Fibroblast of skin of left biceps (primary cell): ENCODE measurements at regions not wholly inside any gene's neighbourhood (a gene's known extent, or its start where the extent isn't known, plus 50 kb on each side); places are given as distances from the start of the nearest gene placed in this dataset.
"Not testable (repeated sequence)": the region's sequence is repeated elsewhere in the genome, so short reads cannot be mapped to it uniquely, and the experiment has no call there.

Source experiments
- DNase-seq, 2 experiments: peaks; one replicate each; pipeline ENCODE4 v3.0.0-alpha.2; 2013; ENCODE audit warnings: low read depth in 2 of 2

DNA sequence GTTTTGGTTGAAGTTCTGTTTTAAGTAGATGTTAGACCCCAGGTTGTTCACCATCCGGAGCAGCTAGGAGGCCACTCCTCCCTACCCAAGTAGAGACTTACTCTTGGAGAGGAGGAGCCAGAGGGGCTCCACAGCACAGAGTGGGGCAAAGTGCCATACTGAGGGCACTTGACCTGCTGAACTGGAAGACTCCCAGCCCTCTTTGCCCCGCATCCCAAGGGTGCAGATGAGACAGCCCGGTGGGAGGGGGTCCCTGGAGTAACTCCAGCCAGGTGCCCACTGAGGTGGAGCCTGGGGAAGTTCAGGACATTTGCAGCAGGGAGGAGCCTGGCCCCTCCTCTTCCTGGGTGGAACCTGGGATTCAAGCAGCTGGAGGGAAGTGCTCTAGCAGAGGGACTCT is 102.1 kb upstream of the GPR6 start:
- DNase-seq: no peak

DNA sequence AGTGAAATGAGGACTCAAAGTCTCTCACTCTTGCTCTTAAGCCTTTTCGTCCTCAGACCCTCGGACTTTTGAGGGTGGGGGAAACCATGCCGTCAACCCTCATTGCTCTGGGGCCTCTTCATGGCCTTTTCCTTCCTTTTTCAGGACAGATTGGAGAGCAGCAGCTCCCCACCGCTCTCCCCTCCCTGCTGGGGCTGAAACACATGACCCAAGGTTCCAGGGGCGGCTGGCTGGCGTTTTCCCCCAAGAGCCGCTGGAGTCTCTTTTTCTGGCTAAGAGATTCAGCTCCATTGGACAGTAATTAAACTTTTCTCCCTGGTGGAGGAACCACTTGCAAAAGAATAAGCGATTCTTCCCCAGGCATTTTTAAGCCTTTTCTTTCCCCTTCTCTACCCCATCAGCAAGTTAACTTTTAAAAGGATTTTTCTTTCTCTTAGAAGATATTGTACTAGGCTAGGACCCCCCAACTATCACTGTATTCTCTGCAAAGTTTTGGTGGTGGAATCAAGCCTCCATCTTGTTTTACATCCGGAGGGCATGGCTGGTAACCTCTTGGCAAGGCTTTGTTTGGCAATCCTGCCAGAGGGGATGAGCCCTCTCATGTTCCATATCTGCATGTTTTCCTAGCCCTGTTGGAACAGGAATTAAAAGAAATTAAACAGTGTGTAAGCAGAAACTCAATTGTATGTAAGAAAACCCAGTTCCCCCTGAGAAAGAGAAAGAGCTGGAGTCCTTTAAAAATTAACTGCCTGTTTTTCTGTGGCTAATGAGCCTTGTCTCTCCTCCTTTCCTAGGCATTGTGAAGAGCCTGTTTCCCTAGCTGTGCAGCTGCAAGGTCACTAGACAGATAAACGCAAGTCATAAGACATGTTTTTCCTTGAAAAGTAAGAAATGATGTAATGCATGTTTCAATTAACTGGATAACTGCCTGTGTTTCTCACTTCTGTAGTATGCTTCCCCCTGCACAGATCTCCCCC is 100.8 kb upstream of the GPR6 start:
- no peak for DNase-seq

DNA sequence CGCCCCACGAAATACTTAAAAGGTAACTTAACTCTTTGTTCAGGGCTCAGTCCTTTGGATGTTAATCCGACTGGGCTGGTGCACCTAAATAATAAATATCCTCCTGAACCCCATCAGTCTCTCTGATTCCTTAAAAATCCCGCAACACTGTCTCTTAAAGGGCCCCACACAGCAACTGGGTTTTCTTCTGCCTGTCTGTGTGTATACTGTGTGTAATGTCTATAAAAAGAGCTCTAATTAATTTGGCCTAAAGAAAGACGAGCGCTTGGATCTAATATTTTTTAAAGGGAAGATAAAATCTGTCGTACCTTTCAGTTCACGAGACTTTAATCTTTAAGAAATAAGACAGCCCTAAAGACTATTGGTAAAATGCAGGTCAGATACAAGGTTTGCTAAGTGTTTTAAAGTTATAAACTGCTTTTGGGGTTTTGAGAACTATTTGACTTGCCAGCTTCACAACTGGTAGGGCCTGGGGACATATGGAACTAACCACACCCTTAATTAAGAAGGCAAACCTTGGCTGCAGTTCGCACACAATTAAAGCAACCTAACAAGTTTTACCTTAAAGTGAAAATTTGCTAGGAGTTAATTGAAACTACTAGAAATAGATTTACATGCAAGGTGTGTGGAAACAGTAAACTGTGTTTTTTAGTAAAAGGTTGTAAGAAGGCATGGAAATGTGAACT is 100.0 kb upstream of the GPR6 start:
- DNase-seq: not testable (repeated sequence)

DNA sequence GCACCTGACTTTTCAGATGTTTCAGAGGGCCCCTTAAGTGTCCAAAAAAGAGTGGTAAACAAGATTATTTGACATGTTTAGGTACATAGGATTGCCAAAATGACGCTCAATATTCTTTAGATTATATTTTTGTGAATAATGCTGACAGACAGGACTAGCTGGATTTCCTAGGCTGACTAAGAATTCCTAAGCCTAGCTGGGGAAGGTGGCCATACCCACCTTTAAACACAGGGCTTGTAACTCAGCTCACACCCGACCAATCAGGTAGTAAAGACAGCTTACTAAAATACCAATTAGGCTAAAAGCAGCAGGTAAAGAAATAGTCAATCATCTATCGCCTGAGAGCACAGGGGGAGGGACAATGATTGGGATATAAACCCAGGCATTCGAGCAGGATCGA is 99.0 kb upstream of the GPR6 start:
- DNase-seq: not testable (repeated sequence)

DNA sequence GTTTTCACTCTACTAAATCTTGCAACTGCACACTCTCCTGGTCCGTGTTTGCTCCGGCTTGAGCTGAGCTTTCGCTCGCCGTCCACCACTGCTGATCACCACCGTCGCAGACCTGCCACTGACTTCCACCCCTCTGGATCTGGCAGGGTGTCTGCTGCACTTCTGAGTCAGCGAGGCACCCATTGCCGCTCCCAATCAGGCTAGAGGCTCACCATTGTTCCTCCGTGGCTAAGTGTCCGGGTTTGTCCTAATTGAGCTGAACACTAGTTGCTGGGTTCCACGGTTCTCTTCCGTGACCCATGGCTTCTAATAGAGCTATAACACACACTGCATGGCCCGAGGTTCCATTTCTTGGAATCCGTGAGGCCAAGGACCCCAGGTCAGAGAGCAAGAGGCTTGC is 98.6 kb upstream of the GPR6 start:
- no peak for DNase-seq

DNA sequence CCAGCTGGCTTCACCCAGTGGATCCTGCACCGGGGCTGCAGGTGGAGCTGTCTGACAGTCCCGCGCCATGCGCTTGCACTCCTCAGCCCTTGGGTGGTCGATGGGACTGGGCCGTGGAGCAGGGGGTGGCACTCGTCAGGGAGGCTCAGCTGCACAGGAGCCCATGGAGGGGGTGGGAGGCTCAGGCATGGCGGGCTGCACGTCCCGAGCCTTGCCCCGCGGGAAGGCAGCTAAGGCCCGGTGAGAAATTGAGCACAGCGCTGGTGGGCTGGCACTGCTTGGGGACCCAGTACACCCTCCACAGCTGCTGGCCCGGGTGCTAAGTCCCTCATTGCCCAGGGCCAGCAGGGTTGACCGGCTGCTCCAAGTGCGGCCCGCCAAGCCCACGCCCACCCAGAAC is 97.0 kb upstream of the GPR6 start:
- not testable (repeated sequence) for DNase-seq

DNA sequence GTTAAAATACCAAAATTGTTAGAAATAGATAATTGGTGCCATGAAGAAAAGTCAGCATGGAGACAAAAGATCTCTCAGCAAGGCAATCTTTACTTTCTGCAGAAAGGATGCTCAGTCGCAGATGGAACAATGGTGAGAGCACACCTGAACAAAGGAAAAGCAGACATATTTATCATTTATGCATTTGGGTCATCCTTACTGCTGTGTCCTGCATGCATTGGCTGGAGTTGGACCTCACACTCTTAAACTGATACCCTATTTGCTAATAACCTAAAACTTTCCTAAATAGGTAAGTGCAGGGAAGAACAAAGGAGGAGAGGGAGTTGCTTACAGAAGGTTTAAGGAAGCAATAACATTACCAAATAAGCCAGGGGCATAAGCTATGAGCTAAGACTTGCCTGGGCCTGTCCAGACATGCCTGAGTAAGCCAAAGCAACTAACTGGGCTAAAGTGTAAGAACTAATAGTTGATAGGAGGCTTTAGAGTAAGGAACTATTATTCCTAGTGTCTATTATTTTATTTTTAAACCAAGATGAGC is 96.1 kb upstream of the GPR6 start:
- not testable (repeated sequence) for DNase-seq

DNA sequence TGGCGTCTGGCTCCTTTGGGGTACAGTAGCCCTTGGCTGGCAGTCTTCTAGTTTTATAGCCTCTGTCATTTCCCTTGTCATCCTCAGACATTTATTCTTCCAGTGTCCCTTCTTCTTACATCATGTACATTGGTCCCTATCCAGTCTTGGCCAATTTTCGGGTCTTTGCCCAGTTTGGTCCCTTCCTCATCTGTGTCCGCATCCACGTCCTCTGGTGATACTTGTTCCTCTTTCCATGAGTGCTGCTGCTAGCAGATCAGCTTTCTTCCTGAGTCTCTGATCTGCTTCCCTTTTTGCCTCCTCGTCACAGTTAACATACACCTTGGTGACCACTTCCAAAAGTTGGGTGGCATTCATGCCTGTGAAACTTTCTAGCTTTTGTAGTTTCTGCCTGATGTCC is 86.2 kb upstream of the GPR6 start:
- DNase-seq: no peak

DNA sequence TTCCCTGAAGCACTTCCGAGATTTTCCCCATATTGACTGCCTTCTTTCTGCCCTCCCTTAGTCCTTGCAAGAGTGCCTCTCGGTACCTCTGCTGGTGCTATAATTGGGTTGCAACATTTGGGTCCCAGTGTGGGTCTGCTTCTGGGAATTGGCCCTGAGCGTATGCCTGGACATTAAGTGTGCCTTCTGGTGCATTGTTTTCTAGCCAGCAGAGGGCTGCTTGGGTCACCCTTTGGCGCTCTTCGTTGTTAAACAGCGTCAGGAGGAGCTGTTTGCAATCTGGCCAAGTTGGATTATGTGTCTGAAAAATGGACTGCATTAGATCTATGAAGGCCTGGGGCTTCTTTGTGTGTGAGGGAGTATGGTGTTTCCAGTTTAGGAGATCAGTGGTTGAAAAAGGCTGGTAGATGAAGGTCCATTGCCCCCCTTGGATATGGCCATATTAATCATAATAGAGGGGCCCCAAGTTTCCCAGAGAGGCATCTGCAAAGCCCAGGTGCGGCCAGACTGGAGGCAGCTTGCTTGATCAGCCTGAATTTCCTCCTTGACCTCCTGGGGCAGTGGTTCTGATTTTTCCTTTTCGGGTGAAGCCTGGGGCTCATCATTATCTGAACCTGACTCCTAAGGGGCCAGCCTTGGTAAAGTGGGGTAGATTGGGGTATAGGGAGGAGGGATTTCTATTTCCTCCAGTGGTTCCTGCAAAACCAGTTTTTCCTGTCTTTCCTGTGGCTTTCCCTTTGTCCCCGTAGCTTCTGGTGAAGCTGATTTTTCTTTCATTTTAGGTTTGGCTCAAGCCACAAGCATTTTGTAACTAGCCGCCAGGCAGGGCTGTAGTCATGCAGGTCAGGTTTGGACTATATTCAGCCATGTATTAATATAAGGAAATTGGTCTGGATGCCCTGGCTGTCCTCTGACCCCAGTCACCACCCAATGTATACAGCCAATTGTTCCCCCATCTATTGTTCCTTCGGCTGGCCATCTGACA is 85.4 kb upstream of the GPR6 start:
- DNase-seq: no peak

DNA sequence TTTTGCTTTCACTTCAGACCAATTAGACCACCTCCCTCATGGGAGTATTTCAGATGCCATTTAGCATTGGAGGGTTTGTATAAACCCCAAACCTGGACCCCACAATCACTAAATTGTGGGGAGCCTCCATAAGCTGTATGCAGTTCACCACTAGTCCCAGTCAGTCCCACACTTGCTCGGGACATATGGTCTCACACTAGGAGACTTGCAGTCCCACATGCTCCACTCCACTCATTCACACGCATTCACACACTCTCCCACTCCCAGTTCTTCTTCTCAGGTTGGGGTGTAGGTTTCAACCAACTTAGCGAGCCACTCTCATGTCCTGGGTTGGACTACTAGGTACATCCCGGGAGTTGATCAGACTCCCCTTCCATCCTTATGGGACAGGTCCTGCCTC is 84.5 kb upstream of the GPR6 start:
- DNase-seq: no peak

DNA sequence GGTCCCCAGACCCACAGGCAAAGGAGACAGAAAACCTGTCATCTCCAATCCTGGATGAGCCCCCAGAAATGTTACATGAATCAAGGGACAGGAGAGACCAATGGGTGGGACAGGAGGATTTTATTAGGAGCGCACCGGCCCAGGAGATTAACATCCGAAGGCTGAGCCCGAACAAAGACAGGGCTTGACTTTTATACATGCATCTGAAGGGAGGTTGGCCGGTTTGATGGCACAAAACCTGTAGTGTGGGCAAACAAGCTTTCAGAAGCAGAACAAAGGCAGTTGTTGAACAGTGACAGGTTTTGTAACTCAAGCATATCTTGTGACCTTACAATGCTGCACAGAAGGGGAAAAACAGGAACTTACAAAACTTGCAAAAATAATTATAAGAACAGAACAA is 83.9 kb upstream of the GPR6 start:
- no peak for DNase-seq

DNA sequence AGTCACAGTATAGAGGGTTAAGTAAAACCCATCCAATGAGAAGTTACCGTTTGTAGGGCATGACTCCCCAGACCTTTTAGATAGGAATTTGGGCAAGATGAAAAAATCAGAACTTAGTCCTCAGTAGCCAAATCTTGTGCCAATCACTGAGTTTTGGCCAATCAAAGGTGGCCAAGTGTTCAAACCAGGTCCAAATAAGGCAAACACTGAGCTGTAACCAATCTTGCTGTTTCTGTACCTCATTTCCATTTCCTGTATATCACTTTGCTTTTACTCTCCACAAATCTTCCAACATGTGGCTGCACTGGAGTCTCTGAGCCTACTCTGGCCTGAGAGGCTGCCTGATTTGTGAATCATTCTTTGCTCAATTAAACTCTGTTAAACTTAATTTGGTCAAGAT is 81.8 kb upstream of the GPR6 start:
- no peak for DNase-seq

DNA sequence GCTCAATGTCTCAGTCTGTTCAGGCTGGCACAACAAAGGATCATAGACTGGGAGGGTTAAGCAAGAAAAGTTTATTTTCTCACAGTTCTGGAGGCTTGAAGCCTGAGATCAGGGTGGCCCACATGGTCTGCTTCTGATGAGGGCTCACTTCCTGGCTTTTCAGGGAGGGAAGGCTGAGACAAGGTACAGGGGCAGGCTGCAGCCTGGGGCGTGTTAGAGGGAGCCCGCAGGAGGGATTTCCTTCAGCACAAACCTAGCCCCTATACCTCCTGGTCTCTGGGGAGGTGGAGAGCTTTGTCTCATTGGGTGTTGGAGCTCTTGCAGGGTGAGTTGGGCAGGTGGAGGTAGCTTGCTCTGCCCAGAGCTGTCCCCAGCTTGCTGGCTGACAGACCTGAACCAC is 81.1 kb upstream of the GPR6 start:
- DNase-seq: no peak

DNA sequence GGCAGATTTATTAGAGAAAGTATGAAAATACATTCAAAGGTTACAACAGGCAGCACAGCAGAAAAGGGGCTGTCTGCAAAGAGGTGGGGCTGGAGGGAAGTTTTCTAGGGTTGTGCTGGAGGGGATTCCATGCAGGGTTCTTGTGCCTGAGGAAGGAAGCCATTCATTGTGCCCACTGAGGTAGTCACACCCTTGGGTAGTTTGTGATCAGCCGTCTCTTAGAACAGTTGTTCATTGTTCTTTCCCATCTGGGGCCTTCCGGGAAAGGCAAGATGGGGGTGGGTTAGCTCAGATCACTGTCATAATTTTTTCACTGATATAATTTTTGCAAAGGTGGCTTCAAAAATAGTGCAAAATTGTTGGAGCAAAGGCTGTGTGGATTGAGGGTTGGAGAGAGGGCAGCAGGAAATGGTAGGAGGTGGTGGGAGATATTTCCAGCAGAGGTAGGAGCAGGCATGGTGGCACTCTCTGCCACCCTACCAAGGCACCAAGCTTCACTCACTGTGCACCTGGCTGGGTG is 80.5 kb upstream of the GPR6 start:
- DNase-seq: no peak

DNA sequence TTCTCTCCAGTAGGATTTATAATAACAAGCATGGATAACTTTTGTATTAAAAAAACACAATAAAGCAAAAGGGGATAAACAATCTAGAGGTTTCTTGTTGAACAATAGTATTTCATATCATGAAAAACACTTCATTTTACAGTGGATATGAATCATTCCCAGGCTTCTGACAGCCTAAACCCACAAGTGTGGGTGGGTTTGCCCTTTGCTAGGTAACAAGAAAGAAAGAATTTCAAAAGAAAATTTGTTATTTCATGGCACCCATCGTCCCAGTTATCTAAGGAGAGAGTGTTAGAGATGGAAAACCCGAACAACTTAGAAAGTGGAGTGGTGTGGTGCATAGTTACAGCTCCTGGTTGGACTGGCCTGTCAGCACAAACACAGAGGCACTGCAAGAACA is 76.1 kb upstream of the GPR6 start:
- no peak for DNase-seq

DNA sequence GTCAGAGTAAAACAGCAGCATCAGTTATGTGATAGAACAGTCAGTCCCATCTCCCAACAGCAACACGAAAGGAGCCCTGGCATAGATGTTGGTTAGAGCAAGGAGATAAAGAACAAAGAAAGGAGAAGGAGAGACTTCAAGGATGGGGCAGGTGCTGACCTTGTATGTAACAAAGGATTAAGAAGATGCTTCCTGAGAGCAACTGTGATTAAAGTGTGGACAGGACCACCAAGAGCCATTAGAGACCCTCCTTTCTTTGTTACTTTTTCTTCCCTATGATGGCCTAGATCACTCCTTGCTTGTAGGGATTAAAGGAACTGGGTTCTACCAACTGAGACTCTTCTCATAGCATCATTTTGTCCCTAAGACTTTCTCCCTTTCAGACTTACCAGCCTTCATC is 75.2 kb upstream of the GPR6 start:
- no peak for DNase-seq

DNA sequence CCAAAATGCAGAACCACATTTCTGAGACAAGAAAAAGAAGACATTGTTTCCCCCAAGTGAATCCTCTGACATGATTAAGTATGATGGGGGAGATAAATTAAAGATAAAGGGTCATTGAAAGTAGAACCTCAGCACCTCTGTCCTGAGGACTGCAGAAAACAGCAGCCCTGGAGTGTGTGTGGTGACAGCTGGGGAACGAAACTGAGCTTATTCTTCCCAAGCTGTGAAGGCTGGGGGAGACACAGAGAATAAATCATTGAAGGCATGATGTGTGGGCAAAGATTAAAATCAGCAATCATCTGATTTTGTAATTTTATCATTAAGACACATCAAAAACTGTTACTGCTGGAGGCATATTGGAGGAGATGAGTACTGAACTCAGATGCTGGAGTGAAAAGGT is 67.5 kb upstream of the GPR6 start:
- DNase-seq: no peak

DNA sequence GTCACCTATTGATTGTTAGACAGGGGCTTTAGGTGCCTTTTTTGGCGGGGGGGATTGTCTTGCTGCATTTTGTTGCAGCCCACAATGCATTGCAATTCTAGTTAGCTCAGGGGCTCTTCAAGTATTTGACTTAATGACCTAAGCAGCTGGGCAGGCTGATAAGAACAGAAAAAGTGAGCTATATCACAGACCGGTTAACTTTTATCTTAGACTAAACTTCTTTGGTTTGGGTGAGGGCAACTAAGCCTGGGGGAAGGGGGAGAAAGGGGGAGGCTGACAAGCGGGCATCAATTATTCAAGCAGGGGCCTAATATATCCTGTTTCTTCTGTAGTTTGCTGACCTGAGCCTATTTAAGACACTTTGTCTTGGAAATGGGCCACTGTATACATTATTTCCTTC is 66.0 kb upstream of the GPR6 start:
- no peak for DNase-seq

DNA sequence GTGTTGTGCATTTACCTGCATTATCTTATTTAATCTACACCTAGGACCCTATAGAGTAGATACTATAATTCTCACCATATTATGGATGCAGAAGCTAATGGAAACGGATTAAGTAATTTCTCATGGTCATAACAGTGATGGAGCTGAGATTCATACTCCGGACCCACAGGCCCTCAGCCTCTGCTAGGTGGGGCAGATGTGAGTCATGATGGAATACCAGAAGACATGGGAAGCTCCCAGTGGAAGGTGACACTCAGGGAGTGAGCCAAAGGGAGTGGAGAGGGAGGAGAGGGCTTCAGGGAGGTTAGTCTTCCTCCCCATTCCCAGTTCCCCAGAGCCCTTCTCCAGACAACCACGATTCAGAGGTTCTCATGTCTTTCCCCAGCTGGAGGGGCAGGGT is 65.2 kb upstream of the GPR6 start:
- no peak for DNase-seq

DNA sequence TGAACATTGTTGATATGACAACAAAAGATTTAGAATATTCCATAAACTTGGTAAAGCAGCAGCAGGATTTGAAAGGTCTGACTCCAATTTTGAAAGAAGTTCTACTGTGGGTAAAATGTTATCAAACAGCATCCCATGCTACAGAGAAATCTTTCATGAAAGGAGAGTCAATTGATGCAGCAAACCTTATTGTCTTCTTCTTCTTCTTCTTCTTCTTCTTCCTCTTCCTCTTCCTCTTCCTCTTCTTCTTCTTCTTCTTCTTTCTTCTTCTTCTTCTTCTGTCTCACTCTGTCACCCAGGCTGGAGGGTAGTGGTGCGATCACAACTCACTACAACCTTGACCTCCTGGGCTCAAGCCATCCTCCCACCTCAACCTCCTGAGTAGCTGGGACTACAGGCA is 62.4 kb upstream of the GPR6 start:
- not testable (repeated sequence) for DNase-seq

DNA sequence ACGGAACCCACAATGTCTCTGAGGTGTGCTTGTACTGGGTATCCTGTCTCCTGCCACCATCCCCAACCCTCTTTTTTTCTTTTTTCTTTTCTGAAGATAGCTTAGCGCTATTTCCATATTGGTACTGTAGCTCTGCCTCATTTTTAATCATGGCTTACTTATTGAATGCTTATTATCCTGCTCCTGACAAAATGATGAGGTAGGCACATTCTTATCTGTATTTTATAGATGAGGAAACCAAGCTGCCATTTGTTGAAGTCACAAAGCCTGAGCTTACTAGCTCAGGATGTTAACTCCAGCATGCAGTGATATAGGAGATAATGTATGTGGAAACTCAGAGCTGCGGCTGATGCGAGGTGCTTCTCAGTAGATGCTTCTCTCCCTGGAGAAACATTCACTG is 61.4 kb upstream of the GPR6 start:
- no peak for DNase-seq

DNA sequence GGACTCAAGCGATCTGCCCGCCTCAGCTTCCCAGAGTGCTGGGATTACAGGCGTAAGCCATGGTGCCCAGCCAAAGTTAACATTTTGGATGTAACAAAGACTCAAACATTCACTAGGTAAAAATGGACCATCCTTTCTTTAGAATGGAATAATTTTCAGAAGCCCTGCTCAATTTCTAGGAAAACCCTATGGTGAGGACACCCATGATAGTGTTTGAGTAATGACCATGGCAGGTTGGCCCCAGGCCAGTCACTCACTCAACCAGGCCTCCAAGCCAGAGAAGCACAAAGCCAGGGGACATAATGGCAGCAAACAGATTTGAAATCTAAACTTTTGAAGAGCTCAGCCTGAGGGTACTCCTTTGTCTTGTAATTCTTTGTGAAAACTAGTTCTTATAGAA is 59.9 kb upstream of the GPR6 start:
- DNase-seq: no peak
